Omental fat pad (tissue), 3 donors: ENCODE measurements at regions not wholly inside any gene's neighbourhood (a gene's known extent, or its start where the extent isn't known, plus 50 kb on each side); places are given as distances from the start of the nearest gene placed in this dataset.

Experiments
- ATAC-seq: fragments of 150-250 bp; one replicate; pipeline ENCODE4 v1.9.1; 2016; ENCODE audit warnings: mild to moderate bottlenecking, moderate library complexity; ENCODE audit not compliant: low FRiP score
- DNase-seq: peaks from one replicate; pipeline ENCODE4 v3.0.0-alpha.2; 2019; ENCODE audit warnings: low spot score
- CTCF ChIP-seq, 3 donors: fragments of 450-650 bp; IDR thresholded peaks; one replicate each; pipeline ENCODE4 v1.5.1; 2016 to 2017; ENCODE audit warnings: antibody characterized with exemption in 3 of 3, mild to moderate bottlenecking in 3 of 3, moderate library complexity in 2 of 3

GRCh38 chr3:5725801-5726200 is 538.3 kb downstream of the EDEM1 start:
- DNase-seq, result no peak
- TF ChIP-seq CTCF (IDR thresholded peaks at IDR 0.05), result no peak
- no peak for ATAC-seq

GRCh38 chr3:5726621-5727020 is 539.1 kb downstream of the EDEM1 start:
- no peak for DNase-seq
- peak; percentile 37 for ATAC-seq
- TF ChIP-seq CTCF (IDR thresholded peaks at IDR 0.05), result no peak

- no peak for TF ChIP-seq CTCF (IDR thresholded peaks at IDR 0.05)
- DNase-seq (no peak), ATAC-seq (no peak)
Measured at GRCh38 chr3:5727743-5728484, 540.4 kb downstream of the EDEM1 start.

GRCh38 chr3:5729852-5730251 is 542.3 kb downstream of the EDEM1 start:
- no peak for TF ChIP-seq CTCF (IDR thresholded peaks at IDR 0.05)
- ATAC-seq (no peak), DNase-seq (no peak)

- no peak for TF ChIP-seq CTCF (IDR thresholded peaks at IDR 0.05)
- DNase-seq (no peak), ATAC-seq (no peak)
Measured at GRCh38 chr3:5731100-5731499, 543.6 kb downstream of the EDEM1 start.

GRCh38 chr3:5732081-5732480 is 544.6 kb downstream of the EDEM1 start:
- TF ChIP-seq CTCF (IDR thresholded peaks at IDR 0.05), result no peak

GRCh38 chr3:5733995-5734394 is 546.5 kb downstream of the EDEM1 start:
- no peak for TF ChIP-seq CTCF (IDR thresholded peaks at IDR 0.05)

More at GRCh38 chr3:5732081-5732480, 544.6 kb downstream of the EDEM1 start:
- DNase-seq (no peak), ATAC-seq (no peak)

More at GRCh38 chr3:5733995-5734394, 546.5 kb downstream of the EDEM1 start:
- ATAC-seq, result no peak
- DNase-seq, result no peak
